HG02642 (cell line): ENCODE measurements at regions not wholly inside any gene's neighbourhood (a gene's known extent, or its start where the extent isn't known, plus 50 kb on each side); places are given as distances from the start of the nearest gene placed in this dataset.

ENCODE experiments used
- ATAC-seq: cut with Tn5 transposase; IDR thresholded peaks from one replicate; pipeline ENCODE4 v1.9.1; 2021; ENCODE audit warnings: mild to moderate bottlenecking; ENCODE audit not compliant: unreplicated experiment, poor library complexity

DNA sequence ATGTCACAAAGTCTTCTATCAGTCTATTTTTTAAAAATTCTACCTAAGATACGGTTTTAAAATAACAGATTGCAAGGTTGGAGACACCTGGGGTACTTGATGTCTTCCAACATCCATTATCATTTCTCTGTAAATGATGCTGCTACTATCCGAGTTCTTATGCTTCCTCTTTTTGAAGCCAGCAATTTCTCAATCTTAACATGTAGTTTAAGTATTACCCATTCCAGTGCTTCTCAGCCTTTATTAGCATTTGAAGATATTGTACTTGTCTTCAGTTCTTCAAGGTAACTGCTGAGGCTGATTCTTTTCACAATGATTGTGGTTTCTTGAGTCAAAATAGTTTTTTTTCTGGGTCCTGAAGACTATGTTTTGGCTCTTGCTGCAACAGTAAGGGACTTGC is 96.4 kb upstream of the SELENOP start:
- no peak for ATAC-seq

- ATAC-seq = no peak
These were observed 94.1 kb upstream of the SELENOP start for GRCh38 chr5:42905827-42906226.

- ATAC-seq = no peak
These were observed 89.0 kb upstream of the SELENOP start for GRCh38 chr5:42900734-42901133.

DNA sequence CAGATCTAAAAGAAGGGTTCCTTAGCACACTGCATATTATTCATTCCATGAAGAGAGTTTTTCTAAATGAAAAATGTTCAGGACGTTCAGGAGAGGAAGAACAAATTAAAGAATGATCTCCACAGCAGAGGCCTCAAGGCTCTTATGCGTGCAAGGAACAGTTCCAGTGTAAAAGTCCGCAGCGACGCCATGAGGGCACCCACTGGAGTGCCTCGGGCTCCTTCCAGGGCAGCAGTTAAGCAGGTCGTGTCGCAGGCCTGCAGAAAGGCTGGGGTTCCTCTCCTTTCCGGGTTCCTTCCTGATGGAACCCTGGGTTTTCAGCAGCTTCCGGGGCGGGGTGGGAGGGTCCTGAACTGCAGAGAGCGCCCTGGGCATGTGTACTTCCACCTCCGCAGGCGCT is 87.1 kb upstream of the SELENOP start:
- ATAC-seq = no peak

DNA sequence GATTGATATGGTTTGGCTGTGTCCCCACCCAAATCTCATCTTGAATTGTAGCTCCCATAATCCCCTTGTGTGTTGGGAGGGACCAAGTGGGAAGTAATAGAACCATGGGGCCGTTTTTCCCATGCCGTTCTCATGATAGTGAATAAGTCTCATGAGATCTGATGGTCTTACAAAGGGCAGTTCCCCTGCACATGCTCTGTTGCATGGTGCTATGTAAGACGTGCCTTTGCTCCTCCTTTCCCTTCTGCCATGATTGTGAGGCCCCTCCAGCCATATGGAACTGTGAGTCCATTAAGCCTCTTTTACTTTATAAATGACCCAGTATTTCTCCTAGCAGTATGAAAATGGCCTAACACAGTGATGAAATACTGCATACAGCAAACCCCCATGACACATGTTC is 84.8 kb upstream of the SELENOP start:
- ATAC-seq = no peak

GRCh38 chr5:42894057-42894456 is 82.4 kb upstream of the SELENOP start:
- no peak for ATAC-seq

- peak; percentile 89 for ATAC-seq
These were observed 77.7 kb upstream of the SELENOP start for GRCh38 chr5:42889311-42889933.

GRCh38 chr5:42888771-42889170 is 77.1 kb upstream of the SELENOP start:
- no peak for ATAC-seq

DNA sequence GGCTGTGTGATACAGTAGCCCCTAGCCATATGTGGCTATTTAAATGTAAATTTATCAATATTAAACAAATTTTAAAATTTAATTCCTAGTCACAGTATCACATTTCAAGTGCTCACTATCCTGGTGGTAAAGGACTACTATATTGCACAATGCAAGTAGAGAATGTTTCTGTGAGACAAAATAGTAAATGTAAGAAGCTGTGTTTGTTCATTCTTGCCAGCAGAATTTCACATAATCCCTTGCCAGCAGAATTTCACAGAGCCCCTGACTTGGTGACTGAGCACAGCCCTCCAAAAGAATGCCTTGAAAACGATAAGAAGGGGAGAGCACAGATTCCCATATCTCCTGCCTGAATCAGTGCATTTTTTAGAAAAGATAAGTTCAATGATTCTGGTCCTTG is 75.9 kb upstream of the SELENOP start:
- ATAC-seq = no peak

DNA sequence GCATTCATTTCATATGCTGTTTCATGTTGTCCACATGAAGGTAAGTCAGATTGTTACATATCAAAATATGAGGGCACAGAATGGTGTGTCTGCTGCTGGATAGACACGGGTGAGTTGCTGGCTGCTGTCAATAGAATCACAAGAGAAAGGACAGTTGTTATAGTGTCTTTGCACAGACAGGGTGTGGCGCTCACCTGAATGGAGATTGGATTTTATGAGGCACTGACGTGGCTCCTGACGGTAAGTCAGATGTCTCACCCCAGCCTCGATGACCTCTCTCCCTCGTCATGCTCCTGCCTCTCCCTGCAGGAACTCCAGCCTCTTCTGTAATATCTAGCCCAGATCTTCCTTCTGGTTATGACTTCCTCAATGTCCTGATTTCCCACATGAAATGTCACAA is 75.4 kb upstream of the SELENOP start:
- no peak for ATAC-seq

GRCh38 chr5:42886635-42887034 is 74.9 kb upstream of the SELENOP start:
- no peak for ATAC-seq

GRCh38 chr5:42884326-42884725 is 72.6 kb upstream of the SELENOP start:
- ATAC-seq = no peak

GRCh38 chr5:42881416-42882117 is 69.9 kb upstream of the SELENOP start:
- no peak for ATAC-seq

DNA sequence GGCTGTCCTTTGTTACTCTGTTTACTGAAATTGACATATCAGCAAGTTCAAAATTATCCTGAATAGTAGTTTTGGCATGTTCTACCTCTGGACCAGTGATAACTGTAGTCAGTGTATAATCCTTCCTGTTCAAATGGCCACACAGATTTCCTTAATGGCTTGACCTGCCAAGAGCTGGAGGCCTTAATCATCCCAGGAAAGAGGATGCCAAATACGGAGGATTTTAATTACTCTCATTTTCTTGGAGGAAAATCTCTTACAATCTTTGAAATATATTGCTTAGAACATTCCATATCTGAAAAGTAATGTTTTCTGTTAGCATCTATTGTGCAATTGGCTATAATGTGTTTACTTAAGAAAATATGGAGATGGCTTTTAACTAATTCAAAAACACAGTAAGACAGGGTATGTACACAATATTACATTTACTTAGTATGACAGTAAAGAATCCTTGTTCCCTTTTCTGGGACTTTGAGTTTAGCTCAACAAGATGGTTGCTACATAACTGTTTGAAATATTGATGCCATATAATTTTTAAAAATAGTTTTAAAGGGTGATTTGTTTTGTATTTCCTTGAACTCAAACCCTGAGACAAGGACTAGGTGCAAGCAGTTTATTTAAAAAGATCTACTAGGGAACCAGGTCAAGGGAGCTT is 68.9 kb upstream of the SELENOP start:
- ATAC-seq = no peak

DNA sequence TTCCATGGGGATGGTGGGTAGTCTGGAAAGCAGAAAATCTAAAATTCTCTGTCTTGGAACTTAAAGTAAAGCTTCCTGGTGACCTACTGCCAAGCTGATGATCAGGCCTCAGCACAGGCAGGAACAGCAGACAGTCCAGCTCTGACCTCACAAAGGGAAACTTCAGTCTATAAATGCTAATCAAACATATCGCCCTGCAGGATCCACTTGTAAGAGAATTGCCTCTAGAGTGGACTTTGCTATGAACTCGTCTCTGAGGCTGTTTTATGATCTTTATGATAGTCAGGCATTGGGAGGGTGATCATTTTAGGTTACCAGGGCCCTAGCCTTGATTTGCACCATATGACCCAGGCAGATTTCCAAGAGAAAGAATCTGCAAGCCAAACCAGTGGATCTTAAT is 67.6 kb upstream of the SELENOP start:
- ATAC-seq = no peak

- ATAC-seq = no peak
These were observed 66.9 kb upstream of the SELENOP start for GRCh38 chr5:42878550-42878949.

DNA sequence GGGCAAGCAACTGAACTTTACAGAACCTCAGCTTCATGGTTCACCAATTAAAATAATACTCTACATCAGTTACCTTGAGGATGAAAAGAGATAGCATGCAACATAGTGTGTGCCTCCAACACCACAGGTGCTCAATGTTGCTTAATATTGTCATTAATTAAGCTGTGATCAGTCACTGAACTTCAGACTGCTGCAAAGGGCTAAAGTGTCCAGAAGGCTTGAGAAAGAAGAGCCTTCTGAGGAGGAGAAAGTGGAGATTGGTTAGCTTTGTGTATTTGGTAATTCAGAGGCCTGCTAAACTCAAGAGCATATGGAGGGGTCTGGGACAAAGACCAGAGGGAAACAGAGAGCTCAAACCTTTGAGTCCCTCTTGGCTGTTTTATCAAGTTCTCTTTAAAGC is 66.3 kb upstream of the SELENOP start:
- no peak for ATAC-seq

DNA sequence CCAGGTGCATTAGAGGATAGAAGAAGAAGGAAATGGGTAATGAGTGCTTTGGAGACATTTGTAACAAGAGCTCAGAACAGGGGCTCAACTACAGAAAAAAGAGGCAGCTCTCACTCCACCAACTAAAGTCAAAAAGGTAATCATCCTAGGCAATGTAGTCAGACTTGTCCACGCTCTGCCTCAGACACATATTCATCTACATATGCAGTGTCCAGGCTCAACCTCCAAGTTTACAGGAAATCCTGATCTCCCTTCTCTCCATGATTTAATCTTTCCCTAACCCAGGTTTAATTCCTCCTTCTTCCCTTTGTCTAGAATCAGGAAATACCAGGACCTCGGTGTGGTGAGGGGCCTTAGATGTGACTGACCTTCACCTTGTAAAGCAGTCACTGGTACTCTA is 65.7 kb upstream of the SELENOP start:
- ATAC-seq = no peak

DNA sequence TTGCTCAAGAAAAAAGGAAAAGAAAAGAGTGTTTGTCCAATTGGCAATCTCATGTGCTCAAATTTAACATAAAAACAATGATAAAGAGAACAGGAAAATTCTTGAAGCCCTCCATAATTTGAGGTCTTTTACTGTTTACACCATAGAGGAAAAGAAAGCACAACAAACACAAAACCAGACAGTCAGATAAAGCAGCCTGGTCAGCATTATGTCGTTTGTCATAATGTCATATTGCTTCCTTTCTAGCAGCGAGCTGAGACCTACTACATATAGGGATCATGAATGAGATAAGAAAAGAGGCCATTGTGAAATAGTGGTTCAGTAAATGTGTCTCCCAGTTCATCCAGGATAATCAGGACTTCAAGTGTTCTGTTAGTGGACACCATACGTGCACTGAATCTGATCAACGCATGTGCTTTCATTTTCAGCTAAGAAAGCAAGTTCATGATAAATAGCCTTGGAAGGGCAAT is 64.7 kb upstream of the SELENOP start:
- no peak for ATAC-seq

DNA sequence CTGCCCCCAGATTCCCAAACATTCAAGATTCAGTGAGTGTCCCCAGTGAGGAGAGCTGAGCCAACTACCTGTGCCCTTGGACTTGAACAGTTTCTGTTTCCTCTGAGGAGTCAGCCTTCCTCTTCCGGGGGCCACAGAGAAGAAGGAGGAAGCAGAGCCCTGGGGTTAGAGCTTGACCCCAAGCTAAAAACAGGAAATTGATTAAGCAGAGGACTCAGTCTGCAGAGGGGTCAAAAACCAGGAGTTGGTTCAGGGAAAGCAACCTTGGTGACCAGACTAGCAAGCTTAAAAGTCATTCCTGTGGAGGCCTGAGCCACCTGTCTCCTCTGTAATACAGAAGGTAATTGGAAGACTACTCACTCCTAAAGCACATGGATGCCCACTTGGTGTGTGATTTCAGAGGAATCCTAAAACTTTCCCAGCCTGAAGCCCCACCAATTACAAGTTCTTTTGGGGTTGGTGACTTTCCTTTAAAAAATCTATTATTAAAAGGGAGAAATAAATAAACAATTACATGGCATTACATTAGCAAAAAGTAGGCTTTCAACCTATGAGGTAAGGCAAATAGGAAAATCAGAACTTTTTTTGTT is 64.2 kb upstream of the SELENOP start:
- ATAC-seq = no peak

- ATAC-seq = no peak
These were observed 63.5 kb upstream of the SELENOP start for GRCh38 chr5:42875211-42875610.
